Cardiac muscle cell (in vitro differentiated cells and primary cell): ENCODE measurements at regions not wholly inside any gene's neighbourhood (a gene's known extent, or its start where the extent isn't known, plus 50 kb on each side); places are given as distances from the start of the nearest gene placed in this dataset.

Source experiments
- DNase-seq, 2 donors: peaks; one replicate each; pipeline versions ENCODE4 v3.0.0 to v3.0.0-alpha.2; 2010 to 2017; ENCODE audit warnings: low read depth in 1 of 2, low spot score in 1 of 2
- H3K27ac ChIP-seq: fragments of 200-600 bp; sonication (generic); 2 replicates; pipeline ENCODE4 v1.5.1; 2016
- H3K27me3 ChIP-seq: fragments of 200-600 bp; sonication (generic); 2 replicates; pipeline ENCODE4 v1.6.0; 2016; ENCODE audit warnings: control low read depth
- H3K36me3 ChIP-seq: fragments of 200-600 bp; sonication (generic); 2 replicates; pipeline ENCODE4 v1.5.1; 2016; ENCODE audit warnings: control low read depth
- H3K4me1 ChIP-seq: fragments of 200-600 bp; sonication (generic); 2 replicates; pipeline ENCODE4 v1.8.1; 2017; ENCODE audit warnings: low read depth, mild to moderate bottlenecking, mixed run types
- H3K4me3 ChIP-seq: fragments of 200-600 bp; sonication (generic); 2 replicates; pipeline ENCODE4 v1.5.1; 2016; ENCODE audit warnings: mild to moderate bottlenecking
- H3K9me3 ChIP-seq: fragments of 200-600 bp; sonication (generic); 2 replicates; pipeline ENCODE4 v1.5.1; 2017; ENCODE audit warnings: low read depth, mild to moderate bottlenecking, control low read depth
- CTCF ChIP-seq: IDR thresholded peaks from 2 replicates; pipeline ENCODE4 v1.5.1; 2012; ENCODE audit warnings: low read depth, mild to moderate bottlenecking, low read length

- Histone ChIP-seq H3K27ac (no peak overlapping the region), H3K4me3 (no peak overlapping the region), H3K27me3 (no peaks in the 10 kb centered on the region), H3K9me3 (no peaks in the 10 kb centered on the region), H3K4me1 (no peaks in the 10 kb centered on the region), H3K36me3 (no peaks in the 10 kb centered on the region)
- DNase-seq = no peak
- TF ChIP-seq CTCF = no peak
Observed at GRCh38 chr11:29826878-29827277, 190.0 kb downstream of the KCNA4 start.

GRCh38 chr11:29816359-29816758 is 200.5 kb downstream of the KCNA4 start:
- Histone ChIP-seq H3K27ac (no peak overlapping the region), H3K27me3 (no peaks in the 10 kb centered on the region), H3K9me3 (no peaks in the 10 kb centered on the region), H3K36me3 (no peaks in the 10 kb centered on the region), H3K4me1 (no peaks in the 10 kb centered on the region), H3K4me3 (no peak overlapping the region)
- no peak for DNase-seq
- no peak for TF ChIP-seq CTCF

GRCh38 chr11:29809121-29809520 is 207.7 kb downstream of the KCNA4 start:
- no peaks in the 10 kb centered on the region for H3K4me1 ChIP-seq
- no peaks in the 10 kb centered on the region for H3K9me3 ChIP-seq
- peak in 1 of 2 donors; percentile 10 for DNase-seq
- H3K27ac ChIP-seq = no peak overlapping the region
- H3K4me3 ChIP-seq = no peak overlapping the region
- no peak for TF ChIP-seq CTCF
- H3K27me3 ChIP-seq = no peaks in the 10 kb centered on the region
- no peaks in the 10 kb centered on the region for H3K36me3 ChIP-seq

- Histone ChIP-seq H3K27me3 (no peaks in the 10 kb centered on the region), H3K9me3 (no peaks in the 10 kb centered on the region), H3K36me3 (no peaks in the 10 kb centered on the region), H3K4me3 (no peak overlapping the region), H3K27ac (no peak overlapping the region), H3K4me1 (no peaks in the 10 kb centered on the region)
- no peak for DNase-seq
- no peak for TF ChIP-seq CTCF
Observed at GRCh38 chr11:29802522-29802921, 214.3 kb downstream of the KCNA4 start.

GRCh38 chr11:29801561-29801960 is 215.3 kb downstream of the KCNA4 start:
- TF ChIP-seq CTCF = no peak
- H3K4me1 ChIP-seq = no peaks in the 10 kb centered on the region
- no peaks in the 10 kb centered on the region for H3K27me3 ChIP-seq
- no peak overlapping the region for H3K4me3 ChIP-seq
- DNase-seq = peak in 1 of 2 donors; percentile 13
- no peaks in the 10 kb centered on the region for H3K36me3 ChIP-seq
- H3K9me3 ChIP-seq = no peaks in the 10 kb centered on the region
- no peak overlapping the region for H3K27ac ChIP-seq

GRCh38 chr11:29786092-29786491 is 230.7 kb downstream of the KCNA4 start:
- peak; percentile 22 to 36 for DNase-seq
- H3K27me3 ChIP-seq = no peaks in the 10 kb centered on the region

More at GRCh38 chr11:29786092-29786491, 230.7 kb downstream of the KCNA4 start:
- TF ChIP-seq CTCF = no peak
- Histone ChIP-seq H3K36me3 (no peaks in the 10 kb centered on the region), H3K4me1 (peaks cover 7% of the 10 kb centered on the region), H3K27ac (no peak overlapping the region), H3K9me3 (no peaks in the 10 kb centered on the region), H3K4me3 (no peak overlapping the region)
